ENCODE measurements at regions not wholly inside any gene's neighbourhood (a gene's known extent, or its start where the extent isn't known, plus 50 kb on each side); places are given as distances from the start of the nearest gene placed in this dataset.

- TF ChIP-seq CTCF (IDR thresholded peaks at IDR 0.05), result no peak
- TF ChIP-seq POLR2AphosphoS5 (IDR thresholded peaks at IDR 0.05; ENCODE audit: insufficient read depth in 1 of 2, low read depth in 1 of 2), result no peak
- no peak for TF ChIP-seq POLR2A (IDR thresholded peaks at IDR 0.05)
- H3K27ac ChIP-seq, result no peak overlapping the region
- H3K27me3 ChIP-seq, result no peaks in the 10 kb centered on the region
- DNase-seq (ENCODE audit: extremely low spot score in 2 of 2), result no peak
- no peaks in the 10 kb centered on the region for H3K36me3 ChIP-seq
- H3K9me3 ChIP-seq, result no peaks in the 10 kb centered on the region
- intact Hi-C loops (cut with DNase I), result no loop called here
- no peaks in the 10 kb centered on the region for H3K4me1 ChIP-seq
- H3K4me3 ChIP-seq, result no peak overlapping the region
These were observed 78.9 kb upstream of the MROH9 start for GRCh38 chr1:170856455-170856854.

GRCh38 chr1:170857955-170858354 lies 77.4 kb upstream of the MROH9 start:
- no peak for DNase-seq (ENCODE audit: extremely low spot score in 2 of 2)
- Histone ChIP-seq H3K27ac (no peak overlapping the region), H3K4me3 (no peak overlapping the region), H3K4me1 (no peaks in the 10 kb centered on the region), H3K9me3 (no peaks in the 10 kb centered on the region), H3K36me3 (no peaks in the 10 kb centered on the region), H3K27me3 (no peaks in the 10 kb centered on the region)
- intact Hi-C loops (cut with DNase I), result no loop called here
- no peak for TF ChIP-seq POLR2A (IDR thresholded peaks at IDR 0.05)
- TF ChIP-seq CTCF (IDR thresholded peaks at IDR 0.05), result no peak
- TF ChIP-seq POLR2AphosphoS5 (IDR thresholded peaks at IDR 0.05; ENCODE audit: insufficient read depth in 1 of 2, low read depth in 1 of 2), result no peak

- TF ChIP-seq CTCF (IDR thresholded peaks at IDR 0.05) (no peak), POLR2AphosphoS5 (IDR thresholded peaks at IDR 0.05; ENCODE audit: insufficient read depth in 1 of 2, low read depth in 1 of 2) (no peak), POLR2A (IDR thresholded peaks at IDR 0.05) (no peak)
- no peak overlapping the region for H3K4me3 ChIP-seq
- H3K4me1 ChIP-seq, result no peaks in the 10 kb centered on the region
- intact Hi-C loops (cut with DNase I), result no loop called here
- H3K9me3 ChIP-seq, result no peaks in the 10 kb centered on the region
- no peaks in the 10 kb centered on the region for H3K27me3 ChIP-seq
- no peak overlapping the region for H3K27ac ChIP-seq
- DNase-seq (ENCODE audit: extremely low spot score in 2 of 2), result no peak
- H3K36me3 ChIP-seq, result no peaks in the 10 kb centered on the region
These were observed 71.7 kb upstream of the MROH9 start for GRCh38 chr1:170863621-170864020.

- H3K4me1 ChIP-seq, result no peaks in the 10 kb centered on the region
- DNase-seq (ENCODE audit: extremely low spot score in 2 of 2), result no peak
- no peaks in the 10 kb centered on the region for H3K9me3 ChIP-seq
- TF ChIP-seq POLR2AphosphoS5 (IDR thresholded peaks at IDR 0.05; ENCODE audit: insufficient read depth in 1 of 2, low read depth in 1 of 2) (no peak), POLR2A (IDR thresholded peaks at IDR 0.05) (no peak), CTCF (IDR thresholded peaks at IDR 0.05) (no peak)
- H3K27ac ChIP-seq, result no peak overlapping the region
- H3K27me3 ChIP-seq, result no peaks in the 10 kb centered on the region
- no peak overlapping the region for H3K4me3 ChIP-seq
- intact Hi-C loops (cut with DNase I), result no loop called here
- H3K36me3 ChIP-seq, result no peaks in the 10 kb centered on the region
These were observed 71.1 kb upstream of the MROH9 start for GRCh38 chr1:170864238-170864637.

GRCh38 chr1:170864876-170865538 lies 70.3 kb upstream of the MROH9 start:
- H3K4me1 ChIP-seq, result no peaks in the 10 kb centered on the region
- H3K4me3 ChIP-seq, result no peak overlapping the region
- H3K27me3 ChIP-seq, result no peaks in the 10 kb centered on the region
- DNase-seq (ENCODE audit: extremely low spot score in 2 of 2), result no peak
- no peak for TF ChIP-seq CTCF (IDR thresholded peaks at IDR 0.05)
- no peak for TF ChIP-seq POLR2A (IDR thresholded peaks at IDR 0.05)
- TF ChIP-seq POLR2AphosphoS5 (IDR thresholded peaks at IDR 0.05; ENCODE audit: insufficient read depth in 1 of 2, low read depth in 1 of 2), result no peak
- no peaks in the 10 kb centered on the region for H3K9me3 ChIP-seq
- H3K27ac ChIP-seq, result no peak overlapping the region
- intact Hi-C loops (cut with DNase I), result no loop called here
- no peaks in the 10 kb centered on the region for H3K36me3 ChIP-seq

Data from vagina (tissue), 2 donors.